Dermis microvascular lymphatic vessel endothelial cell (primary cell): ENCODE measurements at regions not wholly inside any gene's neighbourhood (a gene's known extent, or its start where the extent isn't known, plus 50 kb on each side); places are given as distances from the start of the nearest gene placed in this dataset.
"Not testable (repeated sequence)": the region's sequence is repeated elsewhere in the genome, so short reads cannot be mapped to it uniquely, and the experiment has no call there.

Experiments
- DNase-seq, 2 donors: peaks; one replicate each; pipeline versions ENCODE4 v3.0.0 to v3.0.0-alpha.2; 2010; ENCODE audit warnings: low read depth in 2 of 2

GRCh38 chr2:13819896-13820295, 812.6 kb upstream of the LRATD1 start:
- DNase-seq = no peak

GRCh38 chr2:13821255-13821880, 811.1 kb upstream of the LRATD1 start:
- no peak for DNase-seq

GRCh38 chr2:13822365-13822764, 810.2 kb upstream of the LRATD1 start:
- DNase-seq = no peak

- no peak for DNase-seq
Measured at GRCh38 chr2:13826314-13826853, 806.1 kb upstream of the LRATD1 start.

- no peak for DNase-seq
Measured at GRCh38 chr2:13858626-13859025, 773.9 kb upstream of the LRATD1 start.

GRCh38 chr2:13868275-13868674, 764.2 kb upstream of the LRATD1 start:
- not testable (repeated sequence) for DNase-seq

GRCh38 chr2:13876491-13877037, 756.0 kb upstream of the LRATD1 start:
- no peak for DNase-seq

- DNase-seq = no peak
Measured at GRCh38 chr2:13877571-13877970, 754.9 kb upstream of the LRATD1 start.

- DNase-seq = no peak
Measured at GRCh38 chr2:13884291-13884976, 748.1 kb upstream of the LRATD1 start.

GRCh38 chr2:13901526-13901925, 731.0 kb upstream of the LRATD1 start:
- no peak for DNase-seq

GRCh38 chr2:13905831-13906230, 726.7 kb upstream of the LRATD1 start:
- no peak for DNase-seq

- DNase-seq = no peak
Measured at GRCh38 chr2:13916066-13916465, 716.5 kb upstream of the LRATD1 start.

- no peak for DNase-seq
Measured at GRCh38 chr2:13917958-13918357, 714.6 kb upstream of the LRATD1 start.

GRCh38 chr2:13919981-13920382, 712.5 kb upstream of the LRATD1 start:
- DNase-seq = no peak

GRCh38 chr2:13921245-13921644, 711.3 kb upstream of the LRATD1 start:
- DNase-seq = no peak

GRCh38 chr2:13923823-13924222, 708.7 kb upstream of the LRATD1 start:
- DNase-seq = no peak

- DNase-seq = no peak
Measured at GRCh38 chr2:13942111-13942510, 690.4 kb upstream of the LRATD1 start.

GRCh38 chr2:13950761-13951160, 681.8 kb upstream of the LRATD1 start:
- DNase-seq = no peak

- no peak for DNase-seq
Measured at GRCh38 chr2:13968811-13969210, 663.7 kb upstream of the LRATD1 start.

- no peak for DNase-seq
Measured at GRCh38 chr2:13986119-13986720, 646.3 kb upstream of the LRATD1 start.

GRCh38 chr2:13996527-13996926, 636.0 kb upstream of the LRATD1 start:
- DNase-seq = no peak

- no peak for DNase-seq
Measured at GRCh38 chr2:14011190-14011589, 621.3 kb upstream of the LRATD1 start.
